ENCODE measurements at regions not wholly inside any gene's neighbourhood (a gene's known extent, or its start where the extent isn't known, plus 50 kb on each side); places are given as distances from the start of the nearest gene placed in this dataset.

DNA sequence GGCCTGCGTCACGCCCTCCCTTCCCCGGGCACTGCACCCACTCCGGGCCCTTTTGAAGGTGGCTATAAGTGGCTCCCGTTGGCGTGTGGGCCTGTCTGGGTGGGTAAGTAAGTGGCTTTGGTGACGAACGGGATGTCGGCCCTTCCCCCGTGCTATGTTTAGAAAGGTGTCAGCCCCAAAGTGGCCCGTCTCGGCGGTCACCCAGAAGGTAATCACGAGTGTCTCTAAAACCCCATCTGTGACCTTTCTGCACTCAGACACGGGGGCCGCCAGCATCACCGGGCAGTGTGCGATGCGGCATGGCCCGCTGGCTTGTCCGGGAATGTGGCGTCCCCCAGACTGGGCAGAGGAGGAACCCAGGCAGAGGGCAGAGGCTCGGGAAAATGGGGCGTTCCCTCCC is 88.2 kb downstream of the IRX5 start:
- intact Hi-C loops (cut with micrococcal nuclease): no loop called here

More for the DNA sequence above, 88.2 kb downstream of the IRX5 start:
- peaks cover 0 to 10% of the 10 kb centered on the region in 2 experiments; a peak in 1 of 5 replicates for H3K27me3 ChIP-seq (ENCODE audit: control insufficient read depth in 2 of 2, insufficient read depth in 2 of 2, low read length in 2 of 2)
- H3K79me2 ChIP-seq (ENCODE audit: control insufficient read depth, insufficient read depth, low read length): no peaks in the 10 kb centered on the region
- no TSS peak for BruUV-seq (replicated peaks)
- in situ Hi-C loops (cut with MboI): loop anchor here (25.0 kb wide), 1 partner anchor 1082 kb away; no protein-coding TSS in a partner anchor
- DNase-seq (ENCODE audit: extremely low read depth in 1 of 4, low spot score in 3 of 4) (no peak), FAIRE-seq (no peak), ATAC-seq (no peak)
- no peak overlapping the region for H2AFZ ChIP-seq (ENCODE audit: low read depth, low read length)
- ChIA-PET POLR2A (no interaction called here), CTCF (ENCODE audit: low intra/inter-chr PET ratio) (no interaction called here)
- H3K4me3 ChIP-seq: no peak overlapping the region
- H4K20me1 ChIP-seq (replicated peaks; ENCODE audit: control insufficient read depth, insufficient read depth, low read length): no peaks in the 10 kb centered on the region
- H3K4me2 ChIP-seq (ENCODE audit: insufficient read depth, low read length): no peak overlapping the region
- WGBS (ENCODE audit: insufficient coverage, low coverage, missing lambda C conversion rate): 52% methylated on average over 19 of the region's 24 CpGs
- no peaks in the 10 kb centered on the region; the same call in 1 of the 2 replicates for H3K9me3 ChIP-seq (replicated peaks; ENCODE audit: control insufficient read depth, insufficient read depth, low read depth, low read length)
- H3K4me1 ChIP-seq (replicated peaks in 1 of 2; ENCODE audit: control insufficient read depth in 2 of 2, insufficient read depth in 2 of 2, low read length in 2 of 2): peaks cover 0 to 4% of the 10 kb centered on the region in 2 experiments; a peak in 2 of 5 replicates
- no peak overlapping the region for H3K27ac ChIP-seq (ENCODE audit: extremely low read depth, low read depth, low read length)
- no peaks in the 10 kb centered on the region for H3K9me1 ChIP-seq (ENCODE audit: control insufficient read depth, insufficient read depth, low read length)
- TF ChIP-seq THAP7 (CRISPR knock-in tag; IDR thresholded peaks at IDR 0.05) (no peak), PYGO2 (tag; IDR thresholded peaks at IDR 0.05) (no peak), ZNF785 (CRISPR knock-in tag; IDR thresholded peaks at IDR 0.05) (no peak), SPI1 (IDR thresholded peaks at IDR 0.05; ENCODE audit: borderline replicate concordance, low read depth, low read length) (no peak), TRIM28 (IDR thresholded peaks at IDR 0.05) (no peak), COPS2 (conservative IDR thresholded peaks at IDR 0.05) (no peak), ZNF165 (CRISPR knock-in tag; IDR thresholded peaks at IDR 0.05; ENCODE audit: borderline replicate concordance) (no peak), PRPF4 (IDR thresholded peaks at IDR 0.05; ENCODE audit: insufficient read depth, low read depth, low read length, poor library complexity, severe bottlenecking) (no peak), DIDO1 (tag; IDR thresholded peaks at IDR 0.05; ENCODE audit: low read depth) (no peak), PCBP2 (IDR thresholded peaks at IDR 0.05; ENCODE audit: low read depth, low read length, poor library complexity, severe bottlenecking) (no peak), SAFB2 (IDR thresholded peaks at IDR 0.05; ENCODE audit: borderline replicate concordance, low read depth, low read length, severe bottlenecking) (no peak), FIP1L1 (IDR thresholded peaks at IDR 0.05; ENCODE audit: low read depth, low read length, poor library complexity, severe bottlenecking) (no peak)
- TF ChIP-seq, protein P1, sequence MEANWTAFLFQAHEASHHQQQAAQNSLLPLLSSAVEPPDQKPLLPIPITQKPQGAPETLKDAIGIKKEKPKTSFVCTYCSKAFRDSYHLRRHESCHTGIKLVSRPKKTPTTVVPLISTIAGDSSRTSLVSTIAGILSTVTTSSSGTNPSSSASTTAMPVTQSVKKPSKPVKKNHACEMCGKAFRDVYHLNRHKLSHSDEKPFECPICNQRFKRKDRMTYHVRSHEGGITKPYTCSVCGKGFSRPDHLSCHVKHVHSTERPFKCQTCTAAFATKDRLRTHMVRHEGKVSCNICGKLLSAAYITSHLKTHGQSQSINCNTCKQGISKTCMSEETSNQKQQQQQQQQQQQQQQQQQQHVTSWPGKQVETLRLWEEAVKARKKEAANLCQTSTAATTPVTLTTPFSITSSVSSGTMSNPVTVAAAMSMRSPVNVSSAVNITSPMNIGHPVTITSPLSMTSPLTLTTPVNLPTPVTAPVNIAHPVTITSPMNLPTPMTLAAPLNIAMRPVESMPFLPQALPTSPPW (CRISPR knock-in tag; IDR thresholded peaks at IDR 0.05): no peak
- TF ChIP-seq, protein P2, sequence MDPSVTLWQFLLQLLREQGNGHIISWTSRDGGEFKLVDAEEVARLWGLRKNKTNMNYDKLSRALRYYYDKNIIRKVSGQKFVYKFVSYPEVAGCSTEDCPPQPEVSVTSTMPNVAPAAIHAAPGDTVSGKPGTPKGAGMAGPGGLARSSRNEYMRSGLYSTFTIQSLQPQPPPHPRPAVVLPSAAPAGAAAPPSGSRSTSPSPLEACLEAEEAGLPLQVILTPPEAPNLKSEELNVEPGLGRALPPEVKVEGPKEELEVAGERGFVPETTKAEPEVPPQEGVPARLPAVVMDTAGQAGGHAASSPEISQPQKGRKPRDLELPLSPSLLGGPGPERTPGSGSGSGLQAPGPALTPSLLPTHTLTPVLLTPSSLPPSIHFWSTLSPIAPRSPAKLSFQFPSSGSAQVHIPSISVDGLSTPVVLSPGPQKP (CRISPR knock-in tag; IDR thresholded peaks at IDR 0.05): no peak
- H3K36me3 ChIP-seq (ENCODE audit: control insufficient read depth, insufficient read depth, low read length): no peaks in the 10 kb centered on the region
- H3K9ac ChIP-seq (ENCODE audit: insufficient read depth in 1 of 2, low read depth in 2 of 2, low read length in 2 of 2): no peak overlapping the region

All from K562 (cell line).